ENCODE measurements at regions not wholly inside any gene's neighbourhood (a gene's known extent, or its start where the extent isn't known, plus 50 kb on each side); places are given as distances from the start of the nearest gene placed in this dataset.
"Not testable (repeated sequence)": the region's sequence is repeated elsewhere in the genome, so short reads cannot be mapped to it uniquely, and the experiment has no call there.

- no peaks in the 10 kb centered on the region for H3K27me3 ChIP-seq (ENCODE audit: control insufficient read depth, insufficient read depth, low read length)
- H3K79me2 ChIP-seq = no peaks in the 10 kb centered on the region
- no peak overlapping the region for H3K9ac ChIP-seq
- no peak overlapping the region for H3K4me2 ChIP-seq (ENCODE audit: low read length)
- no peaks in the 10 kb centered on the region for H3K9me3 ChIP-seq (ENCODE audit: control insufficient read depth, low read length)
- no peaks in the 10 kb centered on the region for H3K4me1 ChIP-seq
- H3K36me3 ChIP-seq (ENCODE audit: control insufficient read depth, insufficient read depth, low read length) = no peaks in the 10 kb centered on the region
- no peak overlapping the region for H2AFZ ChIP-seq
- no peak overlapping the region for H3K27ac ChIP-seq
- TF ChIP-seq CTCF (IDR thresholded peaks at IDR 0.05) = no peak
- no peak overlapping the region for H3K4me3 ChIP-seq (ENCODE audit: low read depth, low read length)
Measured at GRCh38 chr20:52008874-52009273, 182.7 kb downstream of the ZFP64 start.

GRCh38 chr20:52004715-52005114 is 186.9 kb downstream of the ZFP64 start:
- TF ChIP-seq CTCF (IDR thresholded peaks at IDR 0.05) = no peak
- H3K9me3 ChIP-seq (ENCODE audit: control insufficient read depth, low read length) = no peaks in the 10 kb centered on the region
- no peaks in the 10 kb centered on the region for H3K27me3 ChIP-seq (ENCODE audit: control insufficient read depth, insufficient read depth, low read length)
- no peak overlapping the region for H3K9ac ChIP-seq
- no peak overlapping the region for H3K4me3 ChIP-seq (ENCODE audit: low read depth, low read length)
- H3K4me2 ChIP-seq (ENCODE audit: low read length) = no peak overlapping the region
- no peaks in the 10 kb centered on the region for H3K79me2 ChIP-seq
- H2AFZ ChIP-seq = no peak overlapping the region
- H3K27ac ChIP-seq = no peak overlapping the region
- H3K4me1 ChIP-seq = no peaks in the 10 kb centered on the region
- no peaks in the 10 kb centered on the region for H3K36me3 ChIP-seq (ENCODE audit: control insufficient read depth, insufficient read depth, low read length)

- no peak overlapping the region for H3K9ac ChIP-seq
- no peaks in the 10 kb centered on the region for H3K27me3 ChIP-seq (ENCODE audit: control insufficient read depth, insufficient read depth, low read length)
- no peak overlapping the region for H2AFZ ChIP-seq
- no peaks in the 10 kb centered on the region for H3K9me3 ChIP-seq (ENCODE audit: control insufficient read depth, low read length)
- no peak for TF ChIP-seq CTCF (IDR thresholded peaks at IDR 0.05)
- H3K36me3 ChIP-seq (ENCODE audit: control insufficient read depth, insufficient read depth, low read length) = no peaks in the 10 kb centered on the region
- H3K27ac ChIP-seq = no peak overlapping the region
- H3K4me2 ChIP-seq (ENCODE audit: low read length) = no peak overlapping the region
- no peak overlapping the region for H3K4me3 ChIP-seq (ENCODE audit: low read depth, low read length)
- no peaks in the 10 kb centered on the region for H3K79me2 ChIP-seq
- no peaks in the 10 kb centered on the region for H3K4me1 ChIP-seq
Measured at GRCh38 chr20:52004018-52004417, 187.6 kb downstream of the ZFP64 start.

GRCh38 chr20:52003415-52003814 is 188.2 kb downstream of the ZFP64 start:
- Histone ChIP-seq H3K4me2 (ENCODE audit: low read length) (no peak overlapping the region), H3K4me1 (no peaks in the 10 kb centered on the region), H3K4me3 (ENCODE audit: low read depth, low read length) (no peak overlapping the region), H3K79me2 (no peaks in the 10 kb centered on the region), H3K27ac (no peak overlapping the region), H2AFZ (no peak overlapping the region), H3K36me3 (ENCODE audit: control insufficient read depth, insufficient read depth, low read length) (no peaks in the 10 kb centered on the region), H3K27me3 (ENCODE audit: control insufficient read depth, insufficient read depth, low read length) (no peaks in the 10 kb centered on the region), H3K9ac (no peak overlapping the region), H3K9me3 (ENCODE audit: control insufficient read depth, low read length) (no peaks in the 10 kb centered on the region)
- TF ChIP-seq CTCF (IDR thresholded peaks at IDR 0.05) = no peak

- H3K79me2 ChIP-seq = no peaks in the 10 kb centered on the region
- no peak overlapping the region for H2AFZ ChIP-seq
- no peaks in the 10 kb centered on the region for H3K36me3 ChIP-seq (ENCODE audit: control insufficient read depth, insufficient read depth, low read length)
- no peaks in the 10 kb centered on the region for H3K9me3 ChIP-seq (ENCODE audit: control insufficient read depth, low read length)
- H3K27ac ChIP-seq = no peak overlapping the region
- TF ChIP-seq CTCF (IDR thresholded peaks at IDR 0.05) = no peak
- H3K27me3 ChIP-seq (ENCODE audit: control insufficient read depth, insufficient read depth, low read length) = no peaks in the 10 kb centered on the region
- H3K9ac ChIP-seq = no peak overlapping the region
- no peak overlapping the region for H3K4me3 ChIP-seq (ENCODE audit: low read depth, low read length)
- no peak overlapping the region for H3K4me2 ChIP-seq (ENCODE audit: low read length)
- H3K4me1 ChIP-seq = no peaks in the 10 kb centered on the region
Measured at GRCh38 chr20:52001999-52002666, 189.4 kb downstream of the ZFP64 start.

- H3K9me3 ChIP-seq (ENCODE audit: control insufficient read depth, low read length); H3K27ac ChIP-seq; H3K36me3 ChIP-seq (ENCODE audit: control insufficient read depth, insufficient read depth, low read length); H3K79me2 ChIP-seq; H3K4me1 ChIP-seq; H3K4me3 ChIP-seq (ENCODE audit: low read depth, low read length); H3K27me3 ChIP-seq (ENCODE audit: control insufficient read depth, insufficient read depth, low read length); H3K9ac ChIP-seq; H3K4me2 ChIP-seq (ENCODE audit: low read length); H2AFZ ChIP-seq: not testable (repeated sequence)
Measured at GRCh38 chr20:51997281-51997936, 194.2 kb downstream of the ZFP64 start.
